Neural progenitor cell (in vitro differentiated cells): ENCODE measurements at regions not wholly inside any gene's neighbourhood (a gene's known extent, or its start where the extent isn't known, plus 50 kb on each side); places are given as distances from the start of the nearest gene placed in this dataset.
"Not testable (repeated sequence)": the region's sequence is repeated elsewhere in the genome, so short reads cannot be mapped to it uniquely, and the experiment has no call there.

Source experiments
- EZH2 ChIP-seq: fragments of 200-600 bp; sonication (generic); IDR thresholded peaks from 2 replicates; pipeline ENCODE4 v1.6.1; 2017; ENCODE audit warnings: antibody characterized with exemption, mild to moderate bottlenecking, moderate library complexity
- TF ChIP-seq, protein P1 (sequence below): fragments of 200-600 bp; sonication (generic); IDR thresholded peaks from 2 replicates; pipeline ENCODE4 v1.5.1; 2017; ENCODE audit warnings: antibody characterized with exemption, mild to moderate bottlenecking

DNA sequence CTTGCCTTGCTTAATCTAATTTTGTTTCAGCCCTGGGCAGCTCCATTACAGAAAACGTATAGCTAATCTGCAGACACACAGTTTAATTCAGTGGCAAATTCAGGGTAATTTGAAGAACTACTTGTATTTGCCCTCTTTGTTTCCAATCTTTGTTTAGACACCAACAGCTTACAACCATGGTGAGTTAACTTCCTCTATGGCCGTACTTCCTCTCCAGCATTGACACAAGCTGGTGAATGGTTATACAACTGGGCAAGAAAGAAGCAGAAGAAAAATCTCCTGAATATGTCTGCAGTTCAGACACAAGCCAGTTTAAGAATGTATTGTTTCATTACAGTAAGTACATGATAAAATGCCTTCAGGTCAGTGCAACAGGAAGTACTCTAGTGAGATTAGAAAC, 51.9 kb upstream of the CSNK1E start:
- not testable (repeated sequence) for TF ChIP-seq EZH2
- TF ChIP-seq, protein P1, sequence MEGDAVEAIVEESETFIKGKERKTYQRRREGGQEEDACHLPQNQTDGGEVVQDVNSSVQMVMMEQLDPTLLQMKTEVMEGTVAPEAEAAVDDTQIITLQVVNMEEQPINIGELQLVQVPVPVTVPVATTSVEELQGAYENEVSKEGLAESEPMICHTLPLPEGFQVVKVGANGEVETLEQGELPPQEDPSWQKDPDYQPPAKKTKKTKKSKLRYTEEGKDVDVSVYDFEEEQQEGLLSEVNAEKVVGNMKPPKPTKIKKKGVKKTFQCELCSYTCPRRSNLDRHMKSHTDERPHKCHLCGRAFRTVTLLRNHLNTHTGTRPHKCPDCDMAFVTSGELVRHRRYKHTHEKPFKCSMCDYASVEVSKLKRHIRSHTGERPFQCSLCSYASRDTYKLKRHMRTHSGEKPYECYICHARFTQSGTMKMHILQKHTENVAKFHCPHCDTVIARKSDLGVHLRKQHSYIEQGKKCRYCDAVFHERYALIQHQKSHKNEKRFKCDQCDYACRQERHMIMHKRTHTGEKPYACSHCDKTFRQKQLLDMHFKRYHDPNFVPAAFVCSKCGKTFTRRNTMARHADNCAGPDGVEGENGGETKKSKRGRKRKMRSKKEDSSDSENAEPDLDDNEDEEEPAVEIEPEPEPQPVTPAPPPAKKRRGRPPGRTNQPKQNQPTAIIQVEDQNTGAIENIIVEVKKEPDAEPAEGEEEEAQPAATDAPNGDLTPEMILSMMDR = not testable (repeated sequence)
